Panc1 (cell line): ENCODE measurements at regions not wholly inside any gene's neighbourhood (a gene's known extent, or its start where the extent isn't known, plus 50 kb on each side); places are given as distances from the start of the nearest gene placed in this dataset.

Experiments used
- ATAC-seq: fragments of 200-7000 bp; cut with Tn5 transposase; 2 replicates; pipeline ENCODE4 v1.9.1; 2020; ENCODE audit warnings: mild to moderate bottlenecking, moderate library complexity
- BruUV-seq: library from RNA; stranded (reverse); fragments of 400-500 nt; replicated peaks from 2 replicates; lab custom pipeline; 2021; lab: Mats Ljungman, UMichigan
- CTCF ChIA-PET: fragments of 300-600 bp; sonication (Branson Sonifier 250); formaldehyde crosslinking; loops from one replicate; lab custom pipeline; 2022; ENCODE audit warnings: antibody characterized with exemption; lab: Charles Lee
- POLR2A ChIA-PET: fragments of 300-600 bp; sonication (Branson Sonifier 250); formaldehyde crosslinking; loops from one replicate; lab custom pipeline; 2022; ENCODE audit warnings: antibody characterized with exemption; lab: Charles Lee
- DNase-seq: peaks from one replicate; pipeline ENCODE4 v3.0.0-alpha.2; 2010; ENCODE audit warnings: low read depth, low spot score
- H3K27ac ChIP-seq: 2 replicates; pipeline ENCODE4 v1.5.1; 2011; ENCODE audit warnings: mild to moderate bottlenecking, low read length, inconsistent platforms
- H3K27me3 ChIP-seq: fragments of 200-500 bp; sonication (Bioruptor generic); 2 replicates; pipeline ENCODE4 v1.6.0; 2014; ENCODE audit warnings: low read length, inconsistent platforms; ENCODE audit not compliant: control insufficient read depth, insufficient read depth
- H3K36me3 ChIP-seq: fragments of 200-500 bp; sonication (Bioruptor generic); 2 replicates; pipeline ENCODE4 v1.5.1; 2014; ENCODE audit warnings: inconsistent platforms, mild to moderate bottlenecking, low read length, moderate library complexity; ENCODE audit not compliant: control insufficient read depth, insufficient read depth
- H3K4me1 ChIP-seq: 2 replicates; pipeline ENCODE4 v1.5.1; 2011; ENCODE audit warnings: inconsistent platforms, mild to moderate bottlenecking, low read length, moderate library complexity; ENCODE audit not compliant: control insufficient read depth, insufficient read depth
- H3K4me3 ChIP-seq, 2 experiments: 2 replicates each; pipeline ENCODE4 v1.5.1; 2011 to 2012; ENCODE audit warnings: low read depth in 2 of 2, low read length in 2 of 2, mild to moderate bottlenecking in 2 of 2, inconsistent platforms in 1 of 2, moderate library complexity in 1 of 2
- H3K9me3 ChIP-seq: fragments of 200-500 bp; sonication (Bioruptor generic); 2 replicates; pipeline ENCODE4 v1.5.1; 2014; ENCODE audit warnings: low read depth, mild to moderate bottlenecking, inconsistent platforms, low read length, moderate library complexity; ENCODE audit not compliant: control insufficient read depth, insufficient read depth
- POLR2AphosphoS5 ChIP-seq: IDR thresholded peaks from 2 replicates; pipeline ENCODE4 v1.6.1; 2012; ENCODE audit warnings: mild to moderate bottlenecking, low read depth, low read length, moderate library complexity
- SIN3A ChIP-seq: IDR thresholded peaks from 2 replicates; pipeline ENCODE4 v1.6.1; 2012; ENCODE audit warnings: low read depth, mild to moderate bottlenecking, low read length, moderate library complexity, borderline replicate concordance; ENCODE audit not compliant: insufficient read depth
- TCF7L2 ChIP-seq: IDR thresholded peaks from 2 replicates; pipeline ENCODE4 v1.6.1; 2011; ENCODE audit warnings: mild to moderate bottlenecking, low read depth, low read length, inconsistent platforms
- in situ Hi-C: cut with HindIII; loops from 2 replicates; pipeline ENCODE4 v1.10.0; 2016; ENCODE audit warnings: low sequenced_read_pairs, low pct_unique_long_range_greater_than_20kb
- intact Hi-C: fragments of 100-400 bp; cut with micrococcal nuclease; formaldehyde crosslinking; loops from one replicate; pipeline ENCODE4 v1.10.0; 2022; ENCODE audit not compliant: unreplicated experiment
- TF ChIP-seq, protein P1 (sequence below), 2 experiments: IDR thresholded peaks; 2 replicates each; pipeline ENCODE4 v1.6.1; 2011 to 2012; ENCODE audit warnings: low read depth in 2 of 2, control low read depth in 1 of 2, low read length in 1 of 2, mild to moderate bottlenecking in 1 of 2, moderate library complexity in 1 of 2; ENCODE audit not compliant: insufficient read depth in 1 of 2
- TF ChIP-seq, protein P2 (sequence below): fragments of 450-650 bp; IDR thresholded peaks from 2 replicates; pipeline ENCODE4 v1.5.1; 2017; ENCODE audit warnings: mild to moderate bottlenecking

DNA sequence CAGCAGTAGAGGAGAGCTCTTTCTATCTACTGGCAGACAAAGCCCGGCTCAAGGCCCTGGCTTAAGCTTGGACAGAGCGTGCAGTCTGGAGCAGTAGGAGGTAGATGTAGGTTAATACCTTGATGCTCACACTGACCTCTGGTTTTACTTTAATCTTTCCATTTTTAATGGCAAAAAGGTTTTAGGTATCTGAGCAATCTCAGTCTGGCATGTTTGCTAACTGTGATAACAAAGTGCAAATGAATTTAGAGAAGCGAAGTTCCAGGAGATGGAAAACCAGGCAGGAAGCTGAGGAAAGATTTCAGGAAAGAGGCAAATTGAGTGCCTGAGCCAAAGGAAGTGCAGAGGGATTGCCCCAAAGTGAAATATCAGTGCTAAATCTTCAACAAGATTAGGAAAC, 356.6 kb downstream of the FOXO1 start:
- Histone ChIP-seq H3K36me3 (no peaks in the 10 kb centered on the region), H3K4me1 (no peaks in the 10 kb centered on the region), H3K9me3 (no peaks in the 10 kb centered on the region), H3K27ac (no peak overlapping the region), H3K27me3 (no peaks in the 10 kb centered on the region), H3K4me3 (no peak overlapping the region)
- in situ Hi-C loops (no loop called here), intact Hi-C loops (no loop called here)
- ChIA-PET POLR2A (no interaction called here), CTCF (no interaction called here)
- TF ChIP-seq, protein P1, sequence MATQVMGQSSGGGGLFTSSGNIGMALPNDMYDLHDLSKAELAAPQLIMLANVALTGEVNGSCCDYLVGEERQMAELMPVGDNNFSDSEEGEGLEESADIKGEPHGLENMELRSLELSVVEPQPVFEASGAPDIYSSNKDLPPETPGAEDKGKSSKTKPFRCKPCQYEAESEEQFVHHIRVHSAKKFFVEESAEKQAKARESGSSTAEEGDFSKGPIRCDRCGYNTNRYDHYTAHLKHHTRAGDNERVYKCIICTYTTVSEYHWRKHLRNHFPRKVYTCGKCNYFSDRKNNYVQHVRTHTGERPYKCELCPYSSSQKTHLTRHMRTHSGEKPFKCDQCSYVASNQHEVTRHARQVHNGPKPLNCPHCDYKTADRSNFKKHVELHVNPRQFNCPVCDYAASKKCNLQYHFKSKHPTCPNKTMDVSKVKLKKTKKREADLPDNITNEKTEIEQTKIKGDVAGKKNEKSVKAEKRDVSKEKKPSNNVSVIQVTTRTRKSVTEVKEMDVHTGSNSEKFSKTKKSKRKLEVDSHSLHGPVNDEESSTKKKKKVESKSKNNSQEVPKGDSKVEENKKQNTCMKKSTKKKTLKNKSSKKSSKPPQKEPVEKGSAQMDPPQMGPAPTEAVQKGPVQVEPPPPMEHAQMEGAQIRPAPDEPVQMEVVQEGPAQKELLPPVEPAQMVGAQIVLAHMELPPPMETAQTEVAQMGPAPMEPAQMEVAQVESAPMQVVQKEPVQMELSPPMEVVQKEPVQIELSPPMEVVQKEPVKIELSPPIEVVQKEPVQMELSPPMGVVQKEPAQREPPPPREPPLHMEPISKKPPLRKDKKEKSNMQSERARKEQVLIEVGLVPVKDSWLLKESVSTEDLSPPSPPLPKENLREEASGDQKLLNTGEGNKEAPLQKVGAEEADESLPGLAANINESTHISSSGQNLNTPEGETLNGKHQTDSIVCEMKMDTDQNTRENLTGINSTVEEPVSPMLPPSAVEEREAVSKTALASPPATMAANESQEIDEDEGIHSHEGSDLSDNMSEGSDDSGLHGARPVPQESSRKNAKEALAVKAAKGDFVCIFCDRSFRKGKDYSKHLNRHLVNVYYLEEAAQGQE (IDR thresholded peaks at IDR 0.05; ENCODE audit: insufficient read depth in 1 of 2, low read depth in 2 of 2, low read length in 1 of 2), result no peak
- no peak for TF ChIP-seq SIN3A
- TF ChIP-seq, protein P2, sequence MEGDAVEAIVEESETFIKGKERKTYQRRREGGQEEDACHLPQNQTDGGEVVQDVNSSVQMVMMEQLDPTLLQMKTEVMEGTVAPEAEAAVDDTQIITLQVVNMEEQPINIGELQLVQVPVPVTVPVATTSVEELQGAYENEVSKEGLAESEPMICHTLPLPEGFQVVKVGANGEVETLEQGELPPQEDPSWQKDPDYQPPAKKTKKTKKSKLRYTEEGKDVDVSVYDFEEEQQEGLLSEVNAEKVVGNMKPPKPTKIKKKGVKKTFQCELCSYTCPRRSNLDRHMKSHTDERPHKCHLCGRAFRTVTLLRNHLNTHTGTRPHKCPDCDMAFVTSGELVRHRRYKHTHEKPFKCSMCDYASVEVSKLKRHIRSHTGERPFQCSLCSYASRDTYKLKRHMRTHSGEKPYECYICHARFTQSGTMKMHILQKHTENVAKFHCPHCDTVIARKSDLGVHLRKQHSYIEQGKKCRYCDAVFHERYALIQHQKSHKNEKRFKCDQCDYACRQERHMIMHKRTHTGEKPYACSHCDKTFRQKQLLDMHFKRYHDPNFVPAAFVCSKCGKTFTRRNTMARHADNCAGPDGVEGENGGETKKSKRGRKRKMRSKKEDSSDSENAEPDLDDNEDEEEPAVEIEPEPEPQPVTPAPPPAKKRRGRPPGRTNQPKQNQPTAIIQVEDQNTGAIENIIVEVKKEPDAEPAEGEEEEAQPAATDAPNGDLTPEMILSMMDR, result no peak
- TF ChIP-seq POLR2AphosphoS5, result no peak
- no peak for TF ChIP-seq TCF7L2
- BruUV-seq, result no TSS peak
- DNase-seq (no peak), ATAC-seq (no peak)

DNA sequence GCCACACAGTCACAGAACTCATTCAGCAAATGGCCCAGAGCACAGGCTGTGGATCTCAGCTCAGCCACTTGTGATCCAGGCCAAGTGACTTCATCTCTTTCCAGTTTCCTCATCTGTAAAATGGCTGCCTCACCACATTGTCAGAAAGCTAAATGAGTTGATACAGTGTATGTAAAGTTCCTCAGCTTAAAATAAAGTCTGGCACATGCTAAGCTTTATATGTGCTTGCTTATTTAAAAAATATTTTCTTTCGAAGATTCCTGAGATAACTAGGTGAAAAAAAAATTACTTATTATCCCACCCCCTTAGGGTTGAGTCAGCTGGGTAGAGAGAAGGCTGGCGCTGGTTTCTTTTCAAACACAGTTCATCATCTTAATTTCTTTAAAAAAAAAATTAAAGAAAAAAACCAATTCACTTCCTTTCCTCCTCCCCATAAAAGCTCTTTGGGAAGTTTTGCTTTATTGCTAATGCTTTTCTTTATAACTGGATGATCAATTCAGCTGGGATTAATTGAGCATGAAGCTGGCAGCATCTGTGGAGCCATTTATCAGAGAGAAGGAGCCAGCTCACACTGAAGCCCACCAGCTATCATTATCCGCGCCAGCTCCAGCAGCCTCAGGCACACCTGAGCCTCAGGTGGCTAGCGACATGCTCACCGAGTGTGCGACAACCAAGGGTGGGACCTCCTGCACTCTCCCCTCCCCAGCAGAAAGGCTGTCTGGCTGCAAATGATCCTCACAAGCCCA, 354.9 kb downstream of the FOXO1 start:
- H3K27ac ChIP-seq, result no peak overlapping the region
- in situ Hi-C loops, result no loop called here
- H3K4me1 ChIP-seq, result no peaks in the 10 kb centered on the region
- no peaks in the 10 kb centered on the region for H3K9me3 ChIP-seq
- ATAC-seq, result no peak
- CTCF ChIA-PET, result no interaction called here
- no peak for DNase-seq
- H3K4me3 ChIP-seq, result no peak overlapping the region
- H3K27me3 ChIP-seq, result no peaks in the 10 kb centered on the region
- BruUV-seq, result no TSS peak
- POLR2A ChIA-PET, result no interaction called here
- no peaks in the 10 kb centered on the region for H3K36me3 ChIP-seq
- intact Hi-C loops, result no loop called here
- TF ChIP-seq SIN3A, result no peak
- TF ChIP-seq TCF7L2, result no peak
- TF ChIP-seq, protein P2, result no peak
- TF ChIP-seq POLR2AphosphoS5, result no peak
- TF ChIP-seq, protein P1 (IDR thresholded peaks at IDR 0.05; ENCODE audit: insufficient read depth in 1 of 2, low read depth in 2 of 2, low read length in 1 of 2), result no peak
